Stimulated activated CD8-positive, alpha-beta memory T cell treated with anti-CD3 and anti-CD28 coated beads, Interleukin-4, amount 100 ng/mL, for 4 hours (primary cell): ENCODE measurements at regions not wholly inside any gene's neighbourhood (a gene's known extent, or its start where the extent isn't known, plus 50 kb on each side); places are given as distances from the start of the nearest gene placed in this dataset.
"Not testable (repeated sequence)": the region's sequence is repeated elsewhere in the genome, so short reads cannot be mapped to it uniquely, and the experiment has no call there.

Source experiments
- DNase-seq, 2 donors: peaks; one replicate each; pipeline ENCODE4 v3.0.0-alpha.2; 2020; ENCODE audit warnings: low read depth in 2 of 2, low spot score in 1 of 2

DNA sequence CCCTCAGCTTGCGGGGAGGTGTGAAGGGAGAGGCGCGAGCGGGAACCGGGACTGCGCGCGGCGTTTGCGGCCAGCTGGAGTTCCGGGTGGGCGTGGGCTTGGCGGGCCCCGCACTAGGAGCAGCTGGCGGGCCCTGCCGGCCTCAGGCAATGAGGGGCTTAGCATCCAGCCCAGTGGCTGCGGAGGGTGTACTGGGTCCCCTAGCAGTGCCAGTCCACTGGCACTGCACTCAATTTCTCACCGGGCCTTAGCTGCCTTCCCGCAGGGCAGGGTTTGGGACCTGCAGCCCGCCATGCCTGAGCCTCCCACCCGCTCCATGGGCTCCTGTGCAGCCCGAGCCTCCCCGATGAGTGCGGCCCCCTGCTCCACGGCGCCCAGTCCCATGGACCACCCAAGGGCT, 163.5 kb upstream of the PTCH1 start:
- not testable (repeated sequence) for DNase-seq

DNA sequence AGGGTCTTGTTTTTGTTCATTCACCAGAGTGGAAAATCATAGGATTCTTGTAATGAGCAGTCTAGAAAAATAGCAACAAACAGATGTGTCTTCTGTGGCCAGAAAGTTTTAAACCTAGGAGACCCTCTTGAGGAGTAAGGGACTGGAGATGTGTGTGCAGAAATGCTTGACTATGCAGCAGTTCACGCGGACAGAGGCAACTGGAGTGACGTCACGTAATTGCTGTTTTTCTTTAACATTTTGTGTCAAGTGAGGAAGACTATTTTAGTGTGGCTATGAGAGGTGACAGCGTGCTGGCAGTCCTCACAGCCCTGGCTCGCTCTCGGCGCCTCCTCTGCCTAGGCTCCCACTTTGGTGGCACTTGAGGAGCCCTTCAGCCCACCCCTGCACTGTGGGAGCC, 163.1 kb upstream of the PTCH1 start:
- no peak for DNase-seq

DNA sequence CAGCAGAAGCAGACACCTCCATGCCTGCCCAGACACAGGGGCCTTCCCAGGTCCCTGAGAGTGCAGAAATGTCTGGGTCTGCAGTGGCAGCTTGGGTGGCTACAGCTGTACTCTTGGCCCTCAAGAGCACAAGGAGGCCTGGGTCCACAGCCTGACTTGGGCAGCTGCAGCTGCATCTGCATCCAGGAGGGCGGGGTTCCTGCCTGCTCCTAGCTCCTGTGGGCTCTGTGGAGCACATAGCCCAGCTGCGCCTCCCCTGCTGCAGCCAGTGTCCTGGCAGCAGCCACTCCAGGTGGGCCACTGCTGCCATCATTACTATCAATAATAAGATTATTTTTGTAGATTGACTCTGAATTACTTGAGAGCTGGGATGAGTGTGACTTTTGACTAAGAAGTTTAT, 162.0 kb upstream of the PTCH1 start:
- no peak for DNase-seq

DNA sequence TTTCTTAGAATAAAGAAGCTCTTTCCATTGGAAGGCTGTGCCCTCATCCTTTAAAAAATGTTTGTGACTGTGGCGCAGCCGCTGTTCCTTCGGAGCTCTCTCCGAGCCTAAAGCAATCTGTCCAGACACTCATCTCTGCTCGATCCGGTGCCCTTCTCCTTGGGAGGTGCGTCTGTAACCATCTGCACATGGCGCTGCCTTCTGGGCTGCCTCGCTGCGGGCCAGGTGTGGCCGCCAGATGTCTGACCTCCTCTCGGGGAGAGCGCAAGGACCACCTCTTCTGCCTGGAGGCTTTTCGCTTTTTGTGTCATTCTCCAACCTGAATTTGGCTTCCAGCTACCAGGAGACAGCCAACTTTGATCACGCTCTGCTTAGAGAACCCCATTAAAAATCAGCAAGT, 153.4 kb upstream of the PTCH1 start:
- no peak for DNase-seq

DNA sequence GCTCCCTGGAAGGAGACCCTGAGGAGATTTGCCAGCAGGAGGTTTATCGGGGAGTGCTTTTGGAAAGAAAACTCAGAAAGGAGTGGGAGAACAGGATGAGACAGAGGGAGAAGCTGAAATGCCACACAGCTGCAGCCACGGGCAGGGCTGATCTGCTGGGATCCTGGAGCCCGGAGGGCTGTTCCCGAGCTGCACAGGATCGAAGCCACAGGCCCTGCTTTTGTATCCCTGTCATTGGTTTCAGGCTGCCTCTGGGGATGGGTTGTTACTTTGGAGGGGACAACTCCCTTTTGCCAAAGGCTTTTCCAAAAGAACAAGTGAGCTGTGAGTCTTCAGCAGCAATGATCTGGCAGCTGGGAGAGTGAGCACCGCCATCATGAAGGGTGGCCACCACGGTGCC, 152.5 kb upstream of the PTCH1 start:
- no peak for DNase-seq

DNA sequence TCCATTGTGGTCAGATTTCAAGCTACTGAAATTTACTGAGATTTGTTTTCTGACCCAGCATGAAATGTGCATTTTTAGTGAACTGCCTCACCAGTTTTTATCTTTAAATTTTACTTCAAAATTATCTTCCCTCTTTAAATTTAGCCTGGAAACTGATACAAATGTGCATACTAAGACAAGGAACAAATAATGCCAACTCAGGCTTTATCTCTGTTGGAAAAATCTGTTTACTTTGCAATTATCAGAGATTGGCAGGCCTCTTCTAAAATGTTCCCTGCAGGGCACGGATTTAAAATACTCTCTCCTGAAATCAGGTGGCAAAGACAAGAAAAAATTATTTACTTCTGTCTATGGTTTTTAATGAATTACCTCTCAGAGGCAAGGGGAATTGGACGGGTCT, 151.0 kb upstream of the PTCH1 start:
- DNase-seq = no peak

DNA sequence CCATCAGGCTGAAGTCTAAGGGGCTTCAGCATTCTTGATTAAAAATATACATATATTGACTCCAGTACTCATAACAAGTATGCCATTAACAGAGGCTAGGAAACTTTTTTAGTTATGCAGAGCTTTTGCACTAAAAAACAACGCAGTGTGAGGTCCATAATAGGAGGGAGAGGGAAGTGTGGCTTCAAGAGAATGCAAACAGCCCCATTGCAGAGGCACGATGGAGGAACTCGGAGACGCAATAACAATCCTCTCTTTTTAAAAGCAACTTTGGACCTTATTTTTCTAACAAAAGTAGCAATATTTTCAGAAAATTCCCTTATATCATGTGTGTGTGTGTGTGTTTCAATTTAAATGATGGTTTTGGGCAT, 150.0 kb upstream of the PTCH1 start:
- no peak for DNase-seq

DNA sequence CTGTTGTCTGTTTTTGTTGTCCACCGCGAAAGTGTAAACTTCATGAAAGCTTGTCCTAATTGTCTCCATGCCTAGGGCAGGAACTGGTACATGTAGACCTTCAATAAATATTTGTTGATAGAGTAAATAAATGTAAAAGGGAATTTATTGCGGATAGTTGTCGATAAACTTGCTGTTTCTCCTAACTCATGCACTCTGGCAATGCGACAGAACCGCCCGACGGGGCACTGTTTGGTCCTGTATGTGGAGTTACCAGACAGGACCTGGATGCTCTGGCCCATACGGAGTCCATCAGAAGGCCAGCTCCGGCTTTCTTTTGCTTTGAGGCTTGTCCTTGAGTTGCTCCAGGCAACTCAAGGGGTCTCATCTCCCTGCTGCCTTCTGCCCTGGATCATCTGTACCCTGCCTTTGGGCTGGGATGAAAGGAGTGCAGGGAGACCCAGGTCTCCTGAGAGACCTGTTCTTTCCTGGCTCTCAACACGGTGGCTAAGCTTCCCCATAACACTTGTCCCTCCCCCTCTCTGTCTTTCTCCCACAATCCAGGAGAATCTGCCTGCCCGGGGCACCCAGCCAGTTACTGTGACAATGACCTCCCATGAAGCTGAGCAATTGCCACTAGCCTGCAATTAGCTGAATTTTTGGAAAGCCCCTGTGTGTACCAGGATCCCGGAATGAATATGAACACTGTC, 149.5 kb upstream of the PTCH1 start:
- no peak for DNase-seq

DNA sequence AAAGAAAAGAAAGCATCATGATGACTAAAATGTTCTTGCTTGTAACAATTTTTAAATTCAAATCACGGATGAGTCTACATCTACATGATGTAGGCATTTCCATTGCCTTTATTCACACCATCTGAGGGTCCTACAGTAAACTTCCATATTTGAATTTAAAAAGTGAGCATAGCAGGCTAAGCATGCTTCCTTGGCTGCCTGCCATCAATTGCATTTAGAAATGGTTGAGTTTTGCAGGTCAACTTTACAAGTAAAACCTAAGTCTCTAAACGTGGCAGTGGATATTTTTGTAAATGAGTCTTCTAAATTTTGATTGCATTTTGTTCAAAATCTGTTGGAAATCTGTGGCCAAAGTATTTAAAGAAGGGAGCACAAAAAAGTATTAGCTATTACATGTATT, 136.5 kb upstream of the PTCH1 start:
- no peak for DNase-seq

DNA sequence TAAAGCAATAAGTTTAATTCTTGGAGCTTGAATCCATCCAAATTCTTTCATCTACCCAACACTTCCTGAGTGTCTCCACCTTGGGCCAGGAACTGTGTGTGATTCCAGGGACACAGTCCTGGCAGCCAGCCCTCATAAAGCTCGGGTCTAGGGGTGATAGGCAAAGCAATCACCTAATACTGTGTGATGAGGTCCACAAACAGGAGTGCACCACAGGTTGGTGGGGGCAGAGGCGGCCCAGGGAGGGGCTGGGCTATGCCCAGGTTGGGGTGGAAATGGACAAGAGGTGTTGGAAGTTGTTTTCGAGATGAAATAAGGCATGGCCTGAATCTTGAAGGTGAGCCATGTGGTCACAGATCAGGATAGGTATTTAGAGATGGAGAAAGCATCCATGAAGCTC, 133.9 kb upstream of the PTCH1 start:
- DNase-seq = no peak

DNA sequence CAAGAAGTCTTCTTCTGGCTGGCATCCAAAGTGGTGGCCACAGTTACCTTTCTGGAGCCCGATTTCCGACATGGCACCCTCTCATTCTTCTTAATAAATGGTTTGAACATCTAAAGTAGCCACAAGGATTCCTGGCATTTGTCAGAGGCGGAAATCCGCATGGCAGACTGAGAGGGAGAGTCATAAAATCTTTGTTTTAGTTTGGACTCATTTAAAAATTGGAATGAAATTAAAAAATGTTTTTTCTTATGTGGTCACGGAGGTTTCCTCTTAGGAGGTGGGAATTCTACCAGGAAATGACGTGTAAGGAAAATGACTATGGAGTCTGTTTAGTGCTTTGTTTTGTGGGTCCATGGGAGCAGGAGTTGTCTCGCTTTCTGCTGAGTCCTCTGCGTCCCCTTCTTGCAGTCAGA, 133.0 kb upstream of the PTCH1 start:
- DNase-seq = no peak

DNA sequence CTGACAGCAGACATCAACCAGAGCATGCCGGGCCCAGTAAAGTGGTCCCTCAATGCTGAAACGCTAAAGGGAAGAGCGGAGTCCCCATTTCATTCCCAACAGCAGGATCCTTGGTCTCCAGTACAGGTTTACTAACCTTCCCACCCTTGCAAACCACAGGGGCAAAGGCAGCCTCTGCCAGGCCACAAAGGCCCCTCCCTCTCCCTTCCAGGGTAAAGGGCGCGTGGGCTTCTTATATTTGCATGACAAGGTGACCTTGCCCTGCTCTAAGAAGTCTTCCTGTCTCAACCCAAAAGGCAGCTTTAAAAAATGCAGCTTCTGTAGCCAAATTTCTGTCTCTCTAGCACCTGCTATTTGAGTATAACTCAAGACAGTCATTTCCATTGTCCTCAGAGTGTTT, 131.5 kb upstream of the PTCH1 start:
- DNase-seq = no peak

DNA sequence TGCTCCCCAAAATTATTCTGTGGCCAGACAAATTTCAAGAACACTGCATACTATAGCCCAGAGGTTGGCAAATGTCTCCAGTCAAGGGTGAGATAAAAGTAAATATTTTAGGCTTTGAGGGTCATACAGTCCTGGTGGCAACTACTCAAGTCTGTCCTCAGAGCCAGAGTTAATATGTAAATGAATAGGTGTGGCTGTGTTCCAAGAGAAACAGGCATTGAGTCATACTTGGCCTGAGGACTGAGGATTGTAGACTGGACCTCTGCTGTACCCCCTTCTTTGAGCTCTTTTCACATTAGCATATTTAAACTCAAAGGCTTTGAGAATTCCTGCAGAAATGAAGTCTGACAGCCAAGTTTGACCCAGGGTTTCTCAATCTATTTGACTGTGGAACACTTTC, 129.2 kb upstream of the PTCH1 start:
- DNase-seq = no peak

DNA sequence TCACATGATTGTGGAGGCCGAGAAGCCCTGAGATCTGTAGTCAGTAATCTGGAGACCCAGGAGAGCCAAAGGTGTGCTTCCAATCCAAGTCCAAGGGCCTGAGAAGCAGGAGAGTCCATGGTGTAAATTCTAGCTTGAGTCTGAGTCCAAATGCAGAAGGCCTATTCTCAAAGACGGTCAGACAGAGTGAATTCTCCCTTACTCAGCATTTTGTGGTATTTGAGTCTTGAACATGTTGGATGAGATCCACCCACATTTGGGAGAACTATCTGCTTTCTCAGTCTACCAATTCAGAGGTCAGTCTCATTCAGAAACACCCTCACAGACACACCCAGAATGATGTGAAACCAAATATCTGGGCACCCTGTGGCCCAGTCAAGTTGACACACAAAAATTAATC, 128.8 kb upstream of the PTCH1 start:
- DNase-seq = no peak

DNA sequence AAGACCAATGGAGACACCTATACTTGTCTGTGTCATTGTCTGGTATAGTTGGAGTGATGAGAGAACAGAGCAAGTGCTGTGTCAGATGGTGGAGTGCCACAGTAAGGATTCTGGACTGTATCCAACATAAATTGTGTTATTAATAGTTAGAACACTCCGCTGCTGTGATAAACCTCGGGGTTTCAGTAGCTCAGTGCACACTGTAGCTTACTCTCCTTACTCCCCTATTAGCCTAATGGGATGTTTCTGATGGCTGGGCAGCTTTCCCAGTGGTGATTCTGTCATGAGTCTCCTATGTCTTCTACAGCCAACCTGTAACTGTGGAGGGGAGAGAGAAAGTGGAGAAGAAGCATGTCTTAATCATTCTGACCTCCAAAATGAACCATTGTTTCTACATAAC, 127.6 kb upstream of the PTCH1 start:
- no peak for DNase-seq

DNA sequence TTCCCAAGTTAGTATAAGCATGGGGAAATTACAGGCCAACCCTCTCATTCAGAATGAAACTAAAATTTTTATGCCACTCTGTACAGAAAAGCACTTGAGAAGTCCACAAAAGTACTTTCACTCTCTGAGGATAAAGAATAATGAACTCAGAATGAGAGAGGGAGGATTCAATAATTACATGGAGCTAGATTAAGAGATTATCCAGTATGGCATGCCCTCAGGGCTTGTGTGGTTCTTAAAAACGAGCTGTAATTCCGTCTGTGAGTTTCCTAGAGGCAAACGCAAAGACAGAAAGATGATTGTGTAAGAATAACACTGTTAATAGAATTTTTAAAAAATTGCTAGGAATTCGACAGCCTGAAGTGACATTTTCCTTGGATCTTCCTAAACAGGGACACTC, 126.8 kb upstream of the PTCH1 start:
- no peak for DNase-seq

DNA sequence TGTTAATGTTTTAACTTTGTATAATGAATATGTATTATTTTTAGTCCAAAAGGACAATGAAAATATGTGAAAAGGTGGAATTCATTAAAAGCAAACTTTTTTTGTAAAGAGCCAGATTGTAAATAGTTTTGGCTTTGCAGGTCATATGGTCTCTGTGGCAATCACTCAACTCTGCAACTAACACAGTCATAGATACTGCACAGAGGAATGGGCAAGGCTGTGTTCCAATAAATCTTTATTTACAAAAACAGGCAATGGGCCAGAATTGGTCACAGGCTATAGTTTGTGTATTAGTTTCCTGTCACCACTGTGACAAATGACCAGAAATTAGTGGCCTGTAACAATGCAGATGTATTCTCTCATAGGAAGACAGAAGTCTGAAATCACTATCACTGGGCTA, 125.4 kb upstream of the PTCH1 start:
- no peak for DNase-seq

DNA sequence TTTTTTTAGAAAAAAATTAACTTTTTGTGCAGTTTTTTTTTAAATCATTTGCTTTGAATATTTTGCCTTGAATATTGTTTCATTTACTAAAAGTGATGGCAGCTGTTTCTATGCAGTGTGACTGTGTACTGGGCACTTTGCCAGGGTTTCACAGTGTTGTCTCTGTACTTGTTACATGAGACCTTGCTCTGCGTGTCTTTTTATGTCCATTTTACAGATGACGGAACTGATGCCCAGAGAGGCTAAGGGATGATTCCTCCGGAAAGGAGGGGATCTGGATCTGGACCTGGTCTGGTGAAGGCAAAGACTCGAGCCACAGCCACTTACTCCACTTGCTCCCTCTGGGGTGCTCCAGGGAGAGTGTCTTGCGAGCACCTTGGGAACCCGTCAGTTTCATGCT, 124.8 kb upstream of the PTCH1 start:
- no peak for DNase-seq

DNA sequence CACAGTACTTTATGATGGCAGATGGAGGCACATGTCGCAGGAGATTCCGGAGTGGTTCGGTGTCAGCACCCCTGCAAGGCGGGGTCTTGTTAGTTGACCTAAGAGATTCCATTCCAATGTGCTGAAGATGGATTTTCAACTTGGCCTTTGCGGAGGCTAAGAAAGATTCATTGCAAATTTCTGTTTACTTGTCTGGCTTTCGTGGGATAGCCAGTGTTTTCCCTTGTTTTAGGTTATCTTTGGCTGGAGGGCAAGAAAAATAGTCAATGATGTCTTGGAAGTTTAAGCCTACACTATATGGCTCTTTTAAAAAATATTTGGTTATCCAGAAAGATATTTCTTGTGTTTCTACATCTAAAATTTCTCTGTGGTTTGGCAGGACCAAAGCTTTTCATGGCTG, 123.6 kb upstream of the PTCH1 start:
- DNase-seq = no peak

DNA sequence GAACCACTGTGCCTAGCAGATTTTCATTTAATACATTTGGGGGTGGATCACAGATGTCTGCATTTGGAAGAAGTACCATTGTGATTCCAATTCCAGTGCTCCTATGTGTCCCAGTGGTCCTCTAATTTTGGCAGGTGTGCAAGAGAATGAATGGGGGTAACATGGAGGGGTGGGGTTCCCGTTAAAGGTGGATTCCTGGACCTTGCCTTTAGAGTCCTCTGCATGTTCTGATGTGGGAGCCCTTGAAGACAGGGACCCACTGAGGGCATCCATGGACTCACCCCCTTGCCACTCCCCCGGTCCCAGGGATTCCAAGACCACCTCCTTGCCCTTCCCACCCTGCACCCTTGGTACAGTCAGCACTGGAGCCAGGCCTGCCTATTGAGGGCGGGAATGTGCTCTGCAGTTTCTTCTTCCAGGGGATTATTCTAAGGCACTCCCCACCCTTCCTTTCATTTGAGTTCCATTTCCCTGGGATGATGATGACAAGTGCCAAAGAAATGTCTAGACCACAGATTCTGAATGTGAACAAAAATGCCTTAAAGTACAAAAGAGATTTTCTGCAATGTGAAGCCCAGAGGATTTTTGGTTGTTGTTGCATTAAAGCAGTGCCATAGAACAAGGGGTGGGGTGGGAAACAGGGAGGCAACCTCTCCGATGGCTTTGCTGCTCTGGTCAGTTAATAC, 119.4 kb upstream of the PTCH1 start:
- DNase-seq = no peak

DNA sequence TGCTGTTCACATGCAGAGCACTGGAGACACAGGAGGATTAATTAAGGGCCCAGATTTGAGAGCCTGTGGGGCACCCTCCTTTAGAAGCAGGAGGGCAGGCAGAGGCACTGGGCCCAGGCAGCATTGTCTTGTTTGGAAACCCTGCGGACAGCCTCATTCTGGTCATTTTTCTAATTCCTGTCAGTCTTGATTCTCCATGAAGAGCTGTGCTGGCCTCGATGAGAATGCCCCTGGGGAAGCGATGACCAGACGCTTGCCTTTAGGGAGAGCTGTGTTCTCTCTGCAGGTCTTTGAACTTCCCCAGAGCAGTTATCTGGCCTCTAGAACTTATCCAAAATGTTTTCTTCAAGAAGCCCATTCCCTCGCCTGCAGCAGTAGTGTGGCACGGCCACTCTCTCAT, 117.8 kb upstream of the PTCH1 start:
- DNase-seq = no peak

DNA sequence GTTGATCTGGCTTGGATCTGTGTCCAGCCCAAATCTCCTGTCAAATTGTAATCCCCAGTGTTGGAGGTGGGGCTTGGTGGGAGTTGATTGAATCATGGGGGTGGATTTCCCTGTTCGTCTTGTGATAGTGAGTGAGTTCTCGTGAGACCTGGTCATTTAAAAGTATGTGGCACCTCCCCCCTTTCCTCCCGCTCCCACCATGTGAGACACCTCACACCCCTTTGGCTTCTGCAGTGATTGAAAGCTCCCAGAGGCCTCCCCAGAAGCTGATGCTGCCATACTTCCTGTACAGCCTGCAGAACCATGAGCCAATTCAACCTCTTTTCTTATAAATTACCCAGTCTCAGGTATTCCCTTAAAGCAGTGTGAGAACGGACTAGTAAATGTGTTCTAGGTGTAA, 117.3 kb upstream of the PTCH1 start:
- DNase-seq = no peak

DNA sequence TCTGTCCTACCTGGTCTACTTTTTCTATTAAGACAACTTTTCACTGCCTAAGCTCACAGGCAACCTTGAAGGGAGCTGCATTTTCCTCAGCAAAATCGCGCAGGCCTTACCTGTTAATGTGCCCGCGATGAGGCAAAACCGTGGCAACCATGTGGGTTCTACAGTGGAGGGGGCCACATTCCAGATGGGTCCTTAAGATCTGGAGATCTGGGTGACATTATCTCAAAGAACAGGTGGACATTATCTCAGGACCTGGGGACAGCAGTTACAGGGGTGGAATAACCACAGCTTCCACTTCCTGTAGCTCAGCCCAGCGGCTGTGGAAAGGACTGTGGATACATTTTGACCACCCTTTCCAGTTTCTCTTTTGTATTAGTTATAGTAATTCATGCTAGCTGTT, 112.8 kb upstream of the PTCH1 start:
- DNase-seq = no peak
